Tibial nerve (tissue), 4 donors: ENCODE measurements at regions not wholly inside any gene's neighbourhood (a gene's known extent, or its start where the extent isn't known, plus 50 kb on each side); places are given as distances from the start of the nearest gene placed in this dataset.

Experiments used
- CTCF ChIP-seq, 5 experiments: fragments of 200-600 bp in 3 of 5; fragments of 450-650 bp in 2 of 5; sonication (generic) in 3 of 5; IDR thresholded peaks; one replicate each; pipeline ENCODE4 v1.5.1; 2016 to 2019; ENCODE audit warnings: antibody characterized with exemption in 5 of 5, mild to moderate bottlenecking in 3 of 5, moderate library complexity in 2 of 5
- EP300 ChIP-seq, 2 donors: sonication (generic); formaldehyde crosslinking; IDR thresholded peaks; one replicate each; pipeline ENCODE4 v1.6.1; 2017; ENCODE audit warnings: antibody characterized with exemption in 2 of 2, mild to moderate bottlenecking in 1 of 2

GRCh38 chr1:106233511-106233910, 823.0 kb upstream of the PRMT6 start:
- TF ChIP-seq CTCF (IDR thresholded peaks at IDR 0.05), result no peak
- no peak for TF ChIP-seq EP300 (IDR thresholded peaks at IDR 0.05)
